RWPE2 (cell line): ENCODE measurements at regions not wholly inside any gene's neighbourhood (a gene's known extent, or its start where the extent isn't known, plus 50 kb on each side); places are given as distances from the start of the nearest gene placed in this dataset.

Experiments used
- ATAC-seq: fragments of 200-7000 bp; cut with Tn5 transposase; 3 replicates; pipeline ENCODE4 v1.9.1; 2021; ENCODE audit warnings: low read depth
- DNase-seq: peaks from one replicate; pipeline ENCODE4 v3.0.0-alpha.2; 2020; ENCODE audit warnings: low spot score
- H3K27ac ChIP-seq: fragments of 450-650 bp; 2 replicates; pipeline ENCODE4 v1.5.1; 2017; ENCODE audit warnings: mild to moderate bottlenecking; ENCODE audit not compliant: poor library complexity, severe bottlenecking
- H3K27me3 ChIP-seq: fragments of 250-450 bp; sonication (Bioruptor Pico); 2 replicates; pipeline ENCODE4 v1.5.1; 2021; ENCODE audit warnings: mild to moderate bottlenecking, moderate library complexity; ENCODE audit not compliant: insufficient read depth, poor library complexity, severe bottlenecking
- H3K36me3 ChIP-seq: fragments of 250-450 bp; sonication (Bioruptor Pico); 2 replicates; pipeline ENCODE4 v1.5.1; 2020; ENCODE audit warnings: low read depth, mild to moderate bottlenecking, moderate library complexity
- H3K4me1 ChIP-seq: fragments of 250-450 bp; sonication (Bioruptor Pico); 2 replicates; pipeline ENCODE4 v1.5.1; 2021; ENCODE audit warnings: mild to moderate bottlenecking, moderate library complexity; ENCODE audit not compliant: insufficient read depth, poor library complexity, severe bottlenecking
- H3K4me3 ChIP-seq: fragments of 250-450 bp; sonication (Bioruptor Pico); 2 replicates; pipeline ENCODE4 v1.5.1; 2021; ENCODE audit warnings: mild to moderate bottlenecking, moderate library complexity; ENCODE audit not compliant: severe bottlenecking
- H3K9me3 ChIP-seq: fragments of 250-450 bp; sonication (Bioruptor Pico); 2 replicates; pipeline ENCODE4 v1.5.1; 2021; ENCODE audit warnings: mild to moderate bottlenecking, moderate library complexity; ENCODE audit not compliant: severe bottlenecking
- TF ChIP-seq, protein P1 (sequence below): fragments of 450-650 bp; IDR thresholded peaks from one replicate; pipeline ENCODE4 v1.5.1; 2017; ENCODE audit warnings: mild to moderate bottlenecking, moderate library complexity; ENCODE audit not compliant: poor library complexity, severe bottlenecking

DNA sequence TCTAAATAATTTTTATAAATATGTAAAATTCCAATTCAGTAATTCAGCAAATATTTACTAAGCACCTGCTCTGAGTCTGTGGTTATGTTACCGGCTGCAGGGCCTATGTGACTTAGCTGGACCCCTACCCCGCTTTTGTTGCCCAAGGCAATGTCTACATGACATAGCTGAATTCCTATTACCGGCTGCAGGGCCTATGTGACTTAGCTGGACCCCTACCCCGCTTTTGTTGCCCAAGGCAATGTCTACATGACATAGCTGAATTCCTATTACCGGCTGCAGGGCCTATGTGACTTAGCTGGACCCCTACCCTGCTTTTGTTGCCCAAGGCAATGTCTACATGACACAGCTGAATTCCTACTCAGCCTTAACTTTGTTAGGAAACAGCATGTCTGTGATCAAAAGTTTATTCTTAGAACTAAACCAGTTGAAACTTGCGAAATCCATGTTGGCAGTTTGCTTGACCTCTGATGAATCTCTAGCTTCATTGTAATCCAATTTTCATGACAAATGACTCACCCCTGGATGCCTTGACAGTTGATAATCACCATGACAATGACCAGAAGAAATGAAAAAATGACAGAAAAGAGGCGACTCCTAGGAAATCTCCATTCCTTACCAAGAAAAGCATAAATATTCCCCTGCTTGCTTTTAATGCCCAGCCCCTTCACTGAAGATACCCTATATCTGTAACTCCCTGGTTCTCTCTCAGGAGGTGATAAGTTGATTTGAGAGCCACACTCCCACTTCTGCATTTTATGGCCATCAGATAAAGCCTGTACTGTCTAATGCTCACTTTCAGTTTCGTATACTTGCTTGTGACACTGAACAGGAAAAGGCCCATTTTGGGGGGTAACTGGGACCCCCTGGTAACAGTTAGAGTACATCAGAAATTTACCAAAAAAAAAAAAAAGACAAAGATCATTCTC is 148.4 kb upstream of the SYT10 start:
- DNase-seq (peak; percentile 46), ATAC-seq (peak; percentile 65)
- no peaks in the 10 kb centered on the region for H3K36me3 ChIP-seq
- no peaks in the 10 kb centered on the region for H3K9me3 ChIP-seq
- TF ChIP-seq, protein P1, sequence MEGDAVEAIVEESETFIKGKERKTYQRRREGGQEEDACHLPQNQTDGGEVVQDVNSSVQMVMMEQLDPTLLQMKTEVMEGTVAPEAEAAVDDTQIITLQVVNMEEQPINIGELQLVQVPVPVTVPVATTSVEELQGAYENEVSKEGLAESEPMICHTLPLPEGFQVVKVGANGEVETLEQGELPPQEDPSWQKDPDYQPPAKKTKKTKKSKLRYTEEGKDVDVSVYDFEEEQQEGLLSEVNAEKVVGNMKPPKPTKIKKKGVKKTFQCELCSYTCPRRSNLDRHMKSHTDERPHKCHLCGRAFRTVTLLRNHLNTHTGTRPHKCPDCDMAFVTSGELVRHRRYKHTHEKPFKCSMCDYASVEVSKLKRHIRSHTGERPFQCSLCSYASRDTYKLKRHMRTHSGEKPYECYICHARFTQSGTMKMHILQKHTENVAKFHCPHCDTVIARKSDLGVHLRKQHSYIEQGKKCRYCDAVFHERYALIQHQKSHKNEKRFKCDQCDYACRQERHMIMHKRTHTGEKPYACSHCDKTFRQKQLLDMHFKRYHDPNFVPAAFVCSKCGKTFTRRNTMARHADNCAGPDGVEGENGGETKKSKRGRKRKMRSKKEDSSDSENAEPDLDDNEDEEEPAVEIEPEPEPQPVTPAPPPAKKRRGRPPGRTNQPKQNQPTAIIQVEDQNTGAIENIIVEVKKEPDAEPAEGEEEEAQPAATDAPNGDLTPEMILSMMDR: no peak
- peaks cover 18% of the 10 kb centered on the region for H3K4me1 ChIP-seq
- no peak overlapping the region for H3K4me3 ChIP-seq
- peak overlapping the region; percentile 74 for H3K27ac ChIP-seq
- H3K27me3 ChIP-seq: no peaks in the 10 kb centered on the region

DNA sequence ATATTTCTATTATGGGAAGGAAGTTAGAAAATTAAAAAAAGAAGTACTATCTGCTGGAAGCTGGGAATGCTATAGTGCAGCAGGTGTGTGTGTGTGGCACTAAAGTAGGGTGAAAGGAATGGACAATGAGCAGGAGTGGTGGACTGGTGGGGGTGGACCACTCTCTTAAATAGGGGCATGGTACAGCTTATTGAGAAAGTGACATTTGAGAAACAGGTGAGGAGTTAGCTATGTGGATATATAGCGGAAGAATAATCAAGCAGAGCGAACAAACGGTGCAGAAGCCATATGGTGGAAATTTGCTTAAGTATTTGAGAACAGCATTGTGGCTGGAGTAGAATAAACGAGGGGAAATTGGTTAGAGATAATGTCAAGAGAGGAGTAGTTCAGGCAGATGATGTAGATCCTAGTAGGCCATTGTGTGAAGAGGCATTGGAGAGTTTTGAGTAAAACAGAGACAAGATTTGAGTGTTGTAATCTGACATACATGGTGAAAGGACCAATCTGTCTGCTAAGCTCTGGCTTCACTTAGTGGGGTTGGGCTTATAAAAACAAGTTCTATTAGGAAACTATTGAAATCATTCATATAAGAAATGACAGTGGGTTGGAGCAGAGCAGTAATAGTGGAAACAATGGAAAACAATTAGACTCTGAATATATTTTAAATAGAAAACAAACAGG is 149.2 kb upstream of the SYT10 start:
- DNase-seq (no peak), ATAC-seq (no peak)
- TF ChIP-seq, protein P1: no peak
- peak overlapping the region; percentile 74 for H3K27ac ChIP-seq
- no peaks in the 10 kb centered on the region for H3K36me3 ChIP-seq
- H3K4me1 ChIP-seq: peaks cover 18% of the 10 kb centered on the region
- H3K4me3 ChIP-seq: no peak overlapping the region
- no peaks in the 10 kb centered on the region for H3K9me3 ChIP-seq
- no peaks in the 10 kb centered on the region for H3K27me3 ChIP-seq

DNA sequence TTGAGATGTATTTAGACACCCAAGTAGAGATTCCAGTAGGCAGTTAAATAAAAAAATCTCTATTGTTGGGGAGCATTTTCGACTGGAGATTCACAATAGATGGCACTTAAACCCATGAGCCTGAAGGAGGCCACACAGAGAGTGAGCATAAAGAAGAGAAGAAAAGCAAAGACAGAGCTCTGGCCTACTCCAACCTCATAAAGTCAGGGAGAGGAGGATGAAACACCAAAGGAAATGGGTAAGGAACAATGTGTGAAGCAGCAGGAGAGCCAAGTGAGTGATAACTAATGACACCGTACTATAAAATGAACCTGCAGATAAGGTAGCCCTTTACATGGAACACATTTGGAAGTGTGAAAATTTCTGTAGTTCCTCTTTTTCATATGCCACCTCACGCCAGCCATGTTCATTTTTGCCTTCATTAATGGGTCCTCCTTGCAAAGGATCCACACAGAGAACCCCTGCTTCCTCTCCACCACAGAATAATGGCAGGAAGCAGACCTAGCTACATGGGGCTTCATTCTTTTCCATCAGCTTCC is 150.0 kb upstream of the SYT10 start:
- DNase-seq (no peak), ATAC-seq (no peak)
- H3K27me3 ChIP-seq: no peaks in the 10 kb centered on the region
- no peak overlapping the region for H3K4me3 ChIP-seq
- no peaks in the 10 kb centered on the region for H3K9me3 ChIP-seq
- peaks cover 18% of the 10 kb centered on the region for H3K4me1 ChIP-seq
- no peak overlapping the region for H3K27ac ChIP-seq
- H3K36me3 ChIP-seq: no peaks in the 10 kb centered on the region
- TF ChIP-seq, protein P1: no peak

- Histone ChIP-seq H3K27me3 (no peaks in the 10 kb centered on the region), H3K4me1 (no peaks in the 10 kb centered on the region), H3K9me3 (no peaks in the 10 kb centered on the region), H3K27ac (no peak overlapping the region), H3K36me3 (no peaks in the 10 kb centered on the region), H3K4me3 (no peak overlapping the region)
- DNase-seq (no peak), ATAC-seq (no peak)
- TF ChIP-seq, protein P1: no peak
These were observed 154.1 kb upstream of the SYT10 start for GRCh38 chr12:33593753-33594152.
